GM23338 (cell line): ENCODE measurements at regions not wholly inside any gene's neighbourhood (a gene's known extent, or its start where the extent isn't known, plus 50 kb on each side); places are given as distances from the start of the nearest gene placed in this dataset.

Source experiments
- ATAC-seq: fragments of 200-7000 bp; cut with Tn5 transposase; 3 replicates; pipeline ENCODE4 v1.9.1; 2020
- DNase-seq: peaks from one replicate; pipeline ENCODE4 v3.0.0-alpha.2; 2015; ENCODE audit warnings: low spot score
- H2AFZ ChIP-seq: fragments of 200-600 bp; sonication (generic); 2 replicates; pipeline ENCODE4 v1.8.0; 2016; ENCODE audit warnings: antibody characterized with exemption, mild to moderate bottlenecking, moderate library complexity
- H3F3A ChIP-seq: fragments of 200-600 bp; sonication (generic); replicated peaks from 2 replicates; pipeline ENCODE4 v1.8.0; 2017; ENCODE audit warnings: antibody characterized with exemption, mixed run types, low read depth
- H3K27ac ChIP-seq: fragments of 200-600 bp; sonication (generic); 2 replicates; pipeline ENCODE4 v1.6.1; 2016; ENCODE audit warnings: low read depth
- H3K27me3 ChIP-seq: fragments of 200-600 bp; sonication (generic); 2 replicates; pipeline ENCODE4 v1.8.0; 2016; ENCODE audit warnings: mild to moderate bottlenecking, mixed run types, moderate library complexity; ENCODE audit not compliant: insufficient read depth
- H3K36me3 ChIP-seq: fragments of 200-600 bp; sonication (generic); 2 replicates; pipeline ENCODE4 v1.8.0; 2016; ENCODE audit warnings: mild to moderate bottlenecking; ENCODE audit not compliant: insufficient read depth
- H3K4me1 ChIP-seq: fragments of 200-600 bp; sonication (generic); 2 replicates; pipeline ENCODE4 v1.8.0; 2016; ENCODE audit warnings: mild to moderate bottlenecking, moderate library complexity; ENCODE audit not compliant: insufficient read depth
- H3K4me2 ChIP-seq: fragments of 200-600 bp; sonication (generic); 2 replicates; pipeline ENCODE4 v1.7.1; 2017; ENCODE audit warnings: mixed run types
- H3K4me3 ChIP-seq: fragments of 200-600 bp; sonication (generic); 2 replicates; pipeline ENCODE4 v1.6.1; 2016; ENCODE audit warnings: mixed run types
- H3K79me2 ChIP-seq: fragments of 200-600 bp; sonication (generic); replicated peaks from 2 replicates; pipeline ENCODE4 v1.8.0; 2017; ENCODE audit warnings: mild to moderate bottlenecking; ENCODE audit not compliant: insufficient read depth
- H3K9me2 ChIP-seq: fragments of 200-600 bp; sonication (generic); 2 replicates; pipeline ENCODE4 v1.8.0; 2017; ENCODE audit not compliant: insufficient read depth
- H4K20me1 ChIP-seq: fragments of 200-600 bp; sonication (generic); replicated peaks from 2 replicates; pipeline ENCODE4 v1.8.0; 2017; ENCODE audit warnings: mild to moderate bottlenecking; ENCODE audit not compliant: insufficient read depth
- H3K27ac Mint-ChIP-seq: 2 replicates; pipeline ENCODE4 v1.8.0; 2020; ENCODE audit warnings: inconsistent platforms, mild to moderate bottlenecking, moderate library complexity, mixed read lengths
- H3K27me3 Mint-ChIP-seq: 3 replicates; pipeline ENCODE4 v1.8.0; 2022; ENCODE audit warnings: low read depth, mild to moderate bottlenecking, moderate library complexity, mixed read lengths, inconsistent platforms; ENCODE audit not compliant: insufficient read depth, poor library complexity
- H3K36me3 Mint-ChIP-seq: 3 replicates; pipeline ENCODE4 v1.8.0; 2021; ENCODE audit warnings: low read depth, mild to moderate bottlenecking, inconsistent platforms, moderate library complexity, mixed read lengths
- H3K4me1 Mint-ChIP-seq: 3 replicates; pipeline ENCODE4 v1.8.0; 2020; ENCODE audit warnings: mild to moderate bottlenecking, inconsistent platforms, mixed read lengths
- H3K4me3 Mint-ChIP-seq: 3 replicates; pipeline ENCODE4 v1.8.0; 2021; ENCODE audit warnings: moderate library complexity, mild to moderate bottlenecking, inconsistent platforms, mixed read lengths
- H3K9me3 Mint-ChIP-seq: 3 replicates; pipeline ENCODE4 v1.8.0; 2020; ENCODE audit warnings: moderate library complexity, mild to moderate bottlenecking, inconsistent platforms, mixed read lengths
- CREB1 ChIP-seq: fragments of 250-450 bp; sonication (Bioruptor Pico); IDR thresholded peaks from 2 replicates; pipeline ENCODE4 v1.5.0; 2020; ENCODE audit warnings: low read depth, mild to moderate bottlenecking, moderate library complexity
- ETS1 ChIP-seq: IDR thresholded peaks from 2 replicates; pipeline ENCODE4 v1.6.1; 2016; ENCODE audit warnings: antibody characterized with exemption
- EZH2 ChIP-seq: fragments of 200-600 bp; sonication (generic); IDR thresholded peaks from one replicate; pipeline ENCODE4 v1.8.0; 2017; ENCODE audit warnings: antibody characterized with exemption, mild to moderate bottlenecking, low read depth; ENCODE audit not compliant: unreplicated experiment
- EZH2phosphoT487 ChIP-seq: fragments of 200-600 bp; sonication (generic); IDR thresholded peaks from one replicate; pipeline ENCODE4 v1.8.1; 2018; ENCODE audit warnings: antibody characterized with exemption; ENCODE audit not compliant: unreplicated experiment
- JUNB ChIP-seq: IDR thresholded peaks from one replicate; pipeline ENCODE4 v1.6.1; 2016; ENCODE audit warnings: antibody characterized with exemption; ENCODE audit not compliant: unreplicated experiment
- NANOG ChIP-seq: IDR thresholded peaks from 2 replicates; pipeline ENCODE4 v1.6.1; 2016; ENCODE audit warnings: antibody characterized with exemption, borderline replicate concordance
- REST ChIP-seq: IDR thresholded peaks from one replicate; pipeline ENCODE4 v1.6.1; 2018; ENCODE audit warnings: antibody characterized with exemption; ENCODE audit not compliant: unreplicated experiment
- STAT1 ChIP-seq: IDR thresholded peaks from one replicate; pipeline ENCODE4 v1.6.1; 2016; ENCODE audit warnings: antibody characterized with exemption; ENCODE audit not compliant: unreplicated experiment
- ZNF114 ChIP-seq: fragments of 250-450 bp; sonication (Bioruptor Pico); IDR thresholded peaks from 2 replicates; pipeline ENCODE4 v1.5.0; 2020; ENCODE audit warnings: mild to moderate bottlenecking, moderate library complexity
- ZNF331 ChIP-seq: fragments of 250-450 bp; sonication (Bioruptor Pico); IDR thresholded peaks from 2 replicates; pipeline ENCODE4 v1.5.0; 2020; ENCODE audit warnings: low read depth, mild to moderate bottlenecking, moderate library complexity

- H3K4me3 Mint-ChIP-seq = no peak overlapping the region
- no peak; the same call in 2 of the 3 replicates for ATAC-seq
- no peaks in the 10 kb centered on the region for H3K36me3 Mint-ChIP-seq
These were observed 51.4 kb upstream of the SLC6A15 start for GRCh38 chr12:84964048-84964447.

More at GRCh38 chr12:84964048-84964447, 51.4 kb upstream of the SLC6A15 start:
- peak; percentile 22 for DNase-seq
- Histone ChIP-seq H3K36me3 (no peaks in the 10 kb centered on the region), H3K9me2 (no peaks in the 10 kb centered on the region), H4K20me1 (no peaks in the 10 kb centered on the region), H3K4me1 (no peaks in the 10 kb centered on the region), H3K79me2 (no peaks in the 10 kb centered on the region), H3K4me3 (no peak overlapping the region), H3K27me3 (no peaks in the 10 kb centered on the region), H3K27ac (no peak overlapping the region), H3K4me2 (no peak overlapping the region), H2AFZ (no peak overlapping the region), H3F3A (no peaks in the 10 kb centered on the region)
- Mint-ChIP-seq H3K27ac (peak overlapping the region; percentile 71; the same call in 1 of the 2 replicates), H3K4me1 (peaks cover 12% of the 10 kb centered on the region), H3K9me3 (no peaks in the 10 kb centered on the region), H3K27me3 (no peaks in the 10 kb centered on the region)
- TF ChIP-seq ETS1 = no peak
- TF ChIP-seq CREB1 (CRISPR knock-in tag) = no peak
- TF ChIP-seq STAT1 = no peak
- no peak for TF ChIP-seq NANOG
- TF ChIP-seq EZH2 = no peak
- TF ChIP-seq JUNB = no peak
- no peak for TF ChIP-seq ZNF331 (CRISPR knock-in tag)
- no peak for TF ChIP-seq ZNF114 (CRISPR knock-in tag)
- TF ChIP-seq EZH2phosphoT487 = no peak
- no peak for TF ChIP-seq REST
